ENCODE measurements at regions not wholly inside any gene's neighbourhood (a gene's known extent, or its start where the extent isn't known, plus 50 kb on each side); places are given as distances from the start of the nearest gene placed in this dataset.
"Not testable (repeated sequence)": the region's sequence is repeated elsewhere in the genome, so short reads cannot be mapped to it uniquely, and the experiment has no call there.

GRCh38 chr21:8194042-8194441, 2327.3 kb upstream of the TPTE start:
- H3K4me1 ChIP-seq (ENCODE audit: control extremely low read depth in 1 of 4, control insufficient read depth in 4 of 4, insufficient read depth in 4 of 4, low read length in 3 of 4); CTCF ChIA-PET; DNase-seq: not testable (repeated sequence)

GRCh38 chr21:8197377-8198027, 2323.9 kb upstream of the TPTE start:
- H3K9me3 ChIP-seq (ENCODE audit: control extremely low read depth in 1 of 5, control insufficient read depth in 4 of 5, insufficient read depth in 2 of 5, low read depth in 1 of 5, low read length in 4 of 5); H3K27me3 ChIP-seq (replicated peaks in 2 of 5; ENCODE audit: control insufficient read depth in 4 of 5, insufficient read depth in 5 of 5, low read length in 4 of 5); DNase-seq; POLR2A ChIA-PET; H3K4me1 ChIP-seq (ENCODE audit: control extremely low read depth in 1 of 4, control insufficient read depth in 4 of 4, insufficient read depth in 4 of 4, low read length in 3 of 4); H3K27ac ChIP-seq (ENCODE audit: insufficient read depth in 1 of 2, low read depth in 1 of 2, low read length in 2 of 2, poor library complexity in 1 of 2, severe bottlenecking in 2 of 2); CTCF ChIA-PET; H3K36me3 ChIP-seq (ENCODE audit: control insufficient read depth in 4 of 4, insufficient read depth in 4 of 4, low read length in 3 of 4); H3K4me3 ChIP-seq (ENCODE audit: control insufficient read depth in 1 of 7, extremely low read depth in 1 of 7, insufficient read depth in 4 of 7, low read depth in 2 of 7, low read length in 6 of 7): not testable (repeated sequence)
- no CpG with 5 or more reads among the region's 20 CpGs for WGBS (ENCODE audit: insufficient coverage)

More at GRCh38 chr21:8194042-8194441, 2327.3 kb upstream of the TPTE start:
- H3K27me3 ChIP-seq (replicated peaks in 2 of 5; ENCODE audit: control insufficient read depth in 4 of 5, insufficient read depth in 5 of 5, low read length in 4 of 5); POLR2A ChIA-PET; H3K9me3 ChIP-seq (ENCODE audit: control extremely low read depth in 1 of 5, control insufficient read depth in 4 of 5, insufficient read depth in 2 of 5, low read depth in 1 of 5, low read length in 4 of 5); H3K36me3 ChIP-seq (ENCODE audit: control insufficient read depth in 4 of 4, insufficient read depth in 4 of 4, low read length in 3 of 4); H3K4me3 ChIP-seq (ENCODE audit: control insufficient read depth in 1 of 7, extremely low read depth in 1 of 7, insufficient read depth in 4 of 7, low read depth in 2 of 7, low read length in 6 of 7); H3K27ac ChIP-seq (ENCODE audit: insufficient read depth in 1 of 2, low read depth in 1 of 2, low read length in 2 of 2, poor library complexity in 1 of 2, severe bottlenecking in 2 of 2): not testable (repeated sequence)
- no CpG with 5 or more reads among the region's 17 CpGs for WGBS (ENCODE audit: insufficient coverage)

GRCh38 chr21:8205094-8205891, 2316.1 kb upstream of the TPTE start:
- CTCF ChIA-PET; H3K9me3 ChIP-seq (ENCODE audit: control extremely low read depth in 1 of 5, control insufficient read depth in 4 of 5, insufficient read depth in 2 of 5, low read depth in 1 of 5, low read length in 4 of 5); POLR2A ChIA-PET; H3K36me3 ChIP-seq (ENCODE audit: control insufficient read depth in 4 of 4, insufficient read depth in 4 of 4, low read length in 3 of 4); H3K4me1 ChIP-seq (ENCODE audit: control extremely low read depth in 1 of 4, control insufficient read depth in 4 of 4, insufficient read depth in 4 of 4, low read length in 3 of 4); H3K27ac ChIP-seq (ENCODE audit: insufficient read depth in 1 of 2, low read depth in 1 of 2, low read length in 2 of 2, poor library complexity in 1 of 2, severe bottlenecking in 2 of 2); H3K27me3 ChIP-seq (replicated peaks in 2 of 5; ENCODE audit: control insufficient read depth in 4 of 5, insufficient read depth in 5 of 5, low read length in 4 of 5); DNase-seq; H3K4me3 ChIP-seq (ENCODE audit: control insufficient read depth in 1 of 7, extremely low read depth in 1 of 7, insufficient read depth in 4 of 7, low read depth in 2 of 7, low read length in 6 of 7): not testable (repeated sequence)
- WGBS (ENCODE audit: insufficient coverage), result no CpG with 5 or more reads among the region's 111 CpGs

GRCh38 chr21:8205892-8206188, 2315.5 kb upstream of the TPTE start:
- H3K27me3 ChIP-seq (replicated peaks in 2 of 5; ENCODE audit: control insufficient read depth in 4 of 5, insufficient read depth in 5 of 5, low read length in 4 of 5); H3K9me3 ChIP-seq (ENCODE audit: control extremely low read depth in 1 of 5, control insufficient read depth in 4 of 5, insufficient read depth in 2 of 5, low read depth in 1 of 5, low read length in 4 of 5); H3K4me1 ChIP-seq (ENCODE audit: control extremely low read depth in 1 of 4, control insufficient read depth in 4 of 4, insufficient read depth in 4 of 4, low read length in 3 of 4); H3K36me3 ChIP-seq (ENCODE audit: control insufficient read depth in 4 of 4, insufficient read depth in 4 of 4, low read length in 3 of 4); CTCF ChIA-PET; H3K4me3 ChIP-seq (ENCODE audit: control insufficient read depth in 1 of 7, extremely low read depth in 1 of 7, insufficient read depth in 4 of 7, low read depth in 2 of 7, low read length in 6 of 7); DNase-seq; H3K27ac ChIP-seq (ENCODE audit: insufficient read depth in 1 of 2, low read depth in 1 of 2, low read length in 2 of 2, poor library complexity in 1 of 2, severe bottlenecking in 2 of 2); POLR2A ChIA-PET: not testable (repeated sequence)
- no CpG with 5 or more reads among the region's 40 CpGs for WGBS (ENCODE audit: insufficient coverage)

- H3K27ac ChIP-seq (ENCODE audit: insufficient read depth in 1 of 2, low read depth in 1 of 2, low read length in 2 of 2, poor library complexity in 1 of 2, severe bottlenecking in 2 of 2); H3K27me3 ChIP-seq (replicated peaks in 2 of 5; ENCODE audit: control insufficient read depth in 4 of 5, insufficient read depth in 5 of 5, low read length in 4 of 5); DNase-seq; H3K4me1 ChIP-seq (ENCODE audit: control extremely low read depth in 1 of 4, control insufficient read depth in 4 of 4, insufficient read depth in 4 of 4, low read length in 3 of 4); H3K9me3 ChIP-seq (ENCODE audit: control extremely low read depth in 1 of 5, control insufficient read depth in 4 of 5, insufficient read depth in 2 of 5, low read depth in 1 of 5, low read length in 4 of 5); H3K4me3 ChIP-seq (ENCODE audit: control insufficient read depth in 1 of 7, extremely low read depth in 1 of 7, insufficient read depth in 4 of 7, low read depth in 2 of 7, low read length in 6 of 7); POLR2A ChIA-PET; H3K36me3 ChIP-seq (ENCODE audit: control insufficient read depth in 4 of 4, insufficient read depth in 4 of 4, low read length in 3 of 4); CTCF ChIA-PET: not testable (repeated sequence)
- WGBS (ENCODE audit: insufficient coverage), result no CpG with 5 or more reads among the region's 111 CpGs
Observed at GRCh38 chr21:8212986-8213550, 2308.3 kb upstream of the TPTE start.

GRCh38 chr21:8214539-8214938, 2306.8 kb upstream of the TPTE start:
- H3K4me1 ChIP-seq (ENCODE audit: control extremely low read depth in 1 of 4, control insufficient read depth in 4 of 4, insufficient read depth in 4 of 4, low read length in 3 of 4); POLR2A ChIA-PET; DNase-seq; CTCF ChIA-PET; H3K9me3 ChIP-seq (ENCODE audit: control extremely low read depth in 1 of 5, control insufficient read depth in 4 of 5, insufficient read depth in 2 of 5, low read depth in 1 of 5, low read length in 4 of 5); H3K4me3 ChIP-seq (ENCODE audit: control insufficient read depth in 1 of 7, extremely low read depth in 1 of 7, insufficient read depth in 4 of 7, low read depth in 2 of 7, low read length in 6 of 7); H3K27me3 ChIP-seq (replicated peaks in 2 of 5; ENCODE audit: control insufficient read depth in 4 of 5, insufficient read depth in 5 of 5, low read length in 4 of 5); H3K27ac ChIP-seq (ENCODE audit: insufficient read depth in 1 of 2, low read depth in 1 of 2, low read length in 2 of 2, poor library complexity in 1 of 2, severe bottlenecking in 2 of 2); H3K36me3 ChIP-seq (ENCODE audit: control insufficient read depth in 4 of 4, insufficient read depth in 4 of 4, low read length in 3 of 4): not testable (repeated sequence)
- WGBS (ENCODE audit: insufficient coverage), result no CpG with 5 or more reads among the region's 70 CpGs

- CTCF ChIA-PET, result not testable (repeated sequence)
- WGBS (ENCODE audit: insufficient coverage), result no CpG with 5 or more reads among the region's 5 CpGs
Observed at GRCh38 chr21:8229366-8230150, 2291.8 kb upstream of the TPTE start.

More at GRCh38 chr21:8229366-8230150, 2291.8 kb upstream of the TPTE start:
- H3K4me1 ChIP-seq (ENCODE audit: control extremely low read depth in 1 of 4, control insufficient read depth in 4 of 4, insufficient read depth in 4 of 4, low read length in 3 of 4); H3K4me3 ChIP-seq (ENCODE audit: control insufficient read depth in 1 of 7, extremely low read depth in 1 of 7, insufficient read depth in 4 of 7, low read depth in 2 of 7, low read length in 6 of 7); H3K36me3 ChIP-seq (ENCODE audit: control insufficient read depth in 4 of 4, insufficient read depth in 4 of 4, low read length in 3 of 4); POLR2A ChIA-PET; DNase-seq; H3K9me3 ChIP-seq (ENCODE audit: control extremely low read depth in 1 of 5, control insufficient read depth in 4 of 5, insufficient read depth in 2 of 5, low read depth in 1 of 5, low read length in 4 of 5); H3K27ac ChIP-seq (ENCODE audit: insufficient read depth in 1 of 2, low read depth in 1 of 2, low read length in 2 of 2, poor library complexity in 1 of 2, severe bottlenecking in 2 of 2); H3K27me3 ChIP-seq (replicated peaks in 2 of 5; ENCODE audit: control insufficient read depth in 4 of 5, insufficient read depth in 5 of 5, low read length in 4 of 5): not testable (repeated sequence)
